HCT116 (cell line): ENCODE measurements at regions not wholly inside any gene's neighbourhood (a gene's known extent, or its start where the extent isn't known, plus 50 kb on each side); places are given as distances from the start of the nearest gene placed in this dataset.

Experiments used
- ATAC-seq: fragments of 200-7000 bp; cut with Tn5 transposase; 2 replicates; pipeline ENCODE4 v1.9.1; 2020; ENCODE audit warnings: mild to moderate bottlenecking, moderate library complexity
- BruUV-seq: library from RNA; stranded (reverse); fragments of 400-500 nt; replicated peaks from 2 replicates; lab custom pipeline; 2021; lab: Mats Ljungman, UMichigan
- CTCF ChIA-PET: fragments of 300-600 bp; sonication (Branson Sonifier 250); formaldehyde crosslinking; loops from one replicate; lab custom pipeline; 2021; ENCODE audit warnings: antibody characterized with exemption; lab: Charles Lee
- POLR2A ChIA-PET: fragments of 300-600, 350-600 bp; sonication (Branson Sonifier 250); formaldehyde crosslinking; loops from one replicate; lab custom pipeline; 2021; ENCODE audit warnings: antibody characterized with exemption; lab: Charles Lee
- RAD21 ChIA-PET, 2 experiments: fragments of 300-600 bp; sonication (Branson Sonifier 250); formaldehyde crosslinking; loops; one replicate each; lab custom pipeline; 2023; ENCODE audit warnings: low total read pairs in 2 of 2; ENCODE audit not compliant: uncharacterized antibody in 2 of 2, unreplicated experiment in 2 of 2, low non-redundant PET in 1 of 2; lab: Charles Lee
- DNase-seq: peaks from one replicate; pipeline ENCODE4 v3.0.0-alpha.2; 2010; ENCODE audit warnings: low read depth, low spot score
- H2AFZ ChIP-seq: fragments of 200-600 bp; shearing (Covaris generic), sonication (generic); 2 replicates; pipeline ENCODE4 v1.6.1; 2017; ENCODE audit warnings: low read depth, mixed run types, mixed read lengths, antibody characterized with exemption, low read length; ENCODE audit not compliant: poor library complexity, severe bottlenecking
- H3K27ac ChIP-seq: 2 replicates; pipeline ENCODE4 v1.5.1; 2012; ENCODE audit warnings: low read depth, low read length
- H3K27me3 ChIP-seq: fragments of 200-600 bp; sonication (generic); 2 replicates; pipeline ENCODE4 v1.6.1; 2016; ENCODE audit warnings: mixed run types, low read length, mixed read lengths; ENCODE audit not compliant: insufficient read depth
- H3K36me3 ChIP-seq, 2 experiments: fragments of 200-500 bp in 1 of 2; fragments of 200-600 bp in 1 of 2; sonication (Bioruptor generic) in 1 of 2; sonication (generic) in 1 of 2; 2 replicates each; pipeline versions ENCODE4 v1.5.1 to v1.6.1; 2014 to 2016; ENCODE audit warnings: low read length in 2 of 2, inconsistent platforms in 1 of 2, mixed read lengths in 1 of 2, mixed run types in 1 of 2; ENCODE audit not compliant: insufficient read depth in 2 of 2, control insufficient read depth in 1 of 2
- H3K4me1 ChIP-seq, 2 experiments: fragments of 200-600 bp in 1 of 2; sonication (generic) in 1 of 2; 2 replicates each; pipeline versions ENCODE4 v1.5.1 to v1.6.1; 2012 to 2017; ENCODE audit warnings: low read length in 2 of 2, inconsistent platforms in 1 of 2, mild to moderate bottlenecking in 1 of 2, mixed read lengths in 1 of 2, mixed run types in 1 of 2, moderate library complexity in 1 of 2; ENCODE audit not compliant: insufficient read depth in 2 of 2, control insufficient read depth in 1 of 2
- H3K4me2 ChIP-seq: fragments of 200-600 bp; sonication (generic); 2 replicates; pipeline ENCODE4 v1.6.1; 2017; ENCODE audit warnings: mixed run types, low read length, mixed read lengths
- H3K4me3 ChIP-seq, 2 experiments: fragments of 200-600 bp in 1 of 2; sonication (generic) in 1 of 2; replicated peaks in 1 of 2; 2 replicates each; pipeline ENCODE4 v1.5.1; 2011 to 2016; ENCODE audit warnings: low read length in 2 of 2, control low read depth in 1 of 2, low read depth in 1 of 2, mild to moderate bottlenecking in 1 of 2, mixed read lengths in 1 of 2, mixed run types in 1 of 2
- H3K79me2 ChIP-seq: fragments of 200-600 bp; sonication (generic); 2 replicates; pipeline ENCODE4 v1.6.1; 2017; ENCODE audit warnings: mild to moderate bottlenecking, mixed run types, low read length, moderate library complexity, mixed read lengths; ENCODE audit not compliant: insufficient read depth
- H3K9ac ChIP-seq: fragments of 200-600 bp; sonication (generic); 2 replicates; pipeline ENCODE4 v1.6.1; 2016; ENCODE audit warnings: low read length, mixed read lengths
- H3K9me2 ChIP-seq: fragments of 200-600 bp; sonication (generic), shearing (Covaris generic); 2 replicates; pipeline ENCODE4 v1.6.1; 2017; ENCODE audit warnings: mixed run types, mild to moderate bottlenecking, moderate library complexity; ENCODE audit not compliant: insufficient read depth
- H3K9me3 ChIP-seq, 2 experiments: fragments of 200-500 bp in 1 of 2; fragments of 200-600 bp in 1 of 2; sonication (Bioruptor generic) in 1 of 2; sonication (generic) in 1 of 2; 2 replicates each; pipeline ENCODE4 v1.6.1; 2014 to 2017; ENCODE audit warnings: low read length in 2 of 2, mixed read lengths in 2 of 2, inconsistent platforms in 1 of 2, low read depth in 1 of 2, mild to moderate bottlenecking in 1 of 2, mixed run types in 1 of 2, moderate library complexity in 1 of 2; ENCODE audit not compliant: control insufficient read depth in 1 of 2, insufficient read depth in 1 of 2
- H4K20me1 ChIP-seq: fragments of 200-600 bp; sonication (generic), shearing (Covaris generic); 2 replicates; pipeline ENCODE4 v1.6.1; 2017; ENCODE audit warnings: mixed run types, mild to moderate bottlenecking, moderate library complexity; ENCODE audit not compliant: insufficient read depth
- ATF3 ChIP-seq: IDR thresholded peaks from 2 replicates; pipeline ENCODE4 v1.6.1; 2012
- CBX3 ChIP-seq: IDR thresholded peaks from 2 replicates; pipeline ENCODE4 v1.6.1; 2012; ENCODE audit warnings: low read depth
- CEBPB ChIP-seq: IDR thresholded peaks from 2 replicates; pipeline ENCODE4 v1.6.1; 2012; ENCODE audit warnings: low read depth
- EGR1 ChIP-seq: IDR thresholded peaks from 2 replicates; pipeline ENCODE4 v1.6.1; 2012; ENCODE audit warnings: low read depth
- ELF1 ChIP-seq: IDR thresholded peaks from 2 replicates; pipeline ENCODE4 v1.6.1; 2012; ENCODE audit warnings: low read depth, borderline replicate concordance
- EZH2phosphoT487 ChIP-seq: fragments of 200-600 bp; IDR thresholded peaks from 2 replicates; pipeline ENCODE4 v1.6.1; 2018; ENCODE audit warnings: antibody characterized with exemption, borderline replicate concordance
- FOSL1 ChIP-seq: IDR thresholded peaks from 2 replicates; pipeline ENCODE4 v1.6.1; 2012; ENCODE audit warnings: low read depth
- JUND ChIP-seq: IDR thresholded peaks from 2 replicates; pipeline ENCODE4 v1.6.1; 2012
- POLR2A ChIP-seq: IDR thresholded peaks from 2 replicates; pipeline ENCODE4 v1.7.0; 2011; ENCODE audit warnings: borderline replicate concordance; ENCODE audit not compliant: insufficient read depth, insufficient read length; ENCODE audit errors: extremely low read depth
- POLR2AphosphoS5 ChIP-seq: IDR thresholded peaks from 2 replicates; pipeline ENCODE4 v1.6.1; 2011; ENCODE audit warnings: mild to moderate bottlenecking, low read depth, low read length, moderate library complexity
- REST ChIP-seq: IDR thresholded peaks from 2 replicates; pipeline ENCODE4 v1.6.1; 2012; ENCODE audit warnings: low read depth
- SIN3A ChIP-seq: IDR thresholded peaks from 2 replicates; pipeline ENCODE4 v1.6.1; 2012; ENCODE audit warnings: low read depth
- SP1 ChIP-seq: IDR thresholded peaks from 2 replicates; pipeline ENCODE4 v1.6.1; 2012; ENCODE audit warnings: low read depth
- SRF ChIP-seq: IDR thresholded peaks from 2 replicates; pipeline ENCODE4 v1.6.1; 2012; ENCODE audit warnings: low read depth
- YY1 ChIP-seq: IDR thresholded peaks from 2 replicates; pipeline ENCODE4 v1.6.1; 2011; ENCODE audit warnings: low read length, low read depth, moderate library complexity, mild to moderate bottlenecking; ENCODE audit not compliant: insufficient replicate concordance; ENCODE audit errors: extremely low read depth
- intact Hi-C: fragments of 100-400 bp; cut with micrococcal nuclease; formaldehyde crosslinking; loops from 2 replicates; pipeline ENCODE4 v1.10.0; 2022

GRCh38 chr14:87838931-87839330, 154.1 kb downstream of the GALC start:
- no peaks in the 10 kb centered on the region for H3K79me2 ChIP-seq
- H3K27ac ChIP-seq, result no peak overlapping the region
- RAD21 ChIA-PET, result no interaction called here
- ATAC-seq (no peak), DNase-seq (no peak)
- CTCF ChIA-PET, result no interaction called here
- no TSS peak for BruUV-seq
- TF ChIP-seq EGR1 (no peak), POLR2AphosphoS5 (no peak), SP1 (no peak), CBX3 (no peak)
- peaks cover 7 to 21% of the 10 kb centered on the region in 2 experiments; a peak in 2 of 4 replicates for H3K9me3 ChIP-seq
- no peak overlapping the region for H3K4me2 ChIP-seq
- H2AFZ ChIP-seq, result no peak overlapping the region
- no peaks in the 10 kb centered on the region for H4K20me1 ChIP-seq
- no peaks in the 10 kb centered on the region for H3K36me3 ChIP-seq
- no peaks in the 10 kb centered on the region for H3K27me3 ChIP-seq
- POLR2A ChIA-PET, result no interaction called here
- no peak overlapping the region for H3K9ac ChIP-seq
- H3K9me2 ChIP-seq, result no peaks in the 10 kb centered on the region
- H3K4me1 ChIP-seq, result no peaks in the 10 kb centered on the region
- no peak overlapping the region for H3K4me3 ChIP-seq
- intact Hi-C loops, result no loop called here

GRCh38 chr14:87837296-87837695, 155.7 kb downstream of the GALC start:
- H3K9ac ChIP-seq, result no peak overlapping the region
- RAD21 ChIA-PET, result no interaction called here
- no peaks in the 10 kb centered on the region for H3K79me2 ChIP-seq
- intact Hi-C loops, result no loop called here
- H3K9me3 ChIP-seq, result peaks cover 7 to 33% of the 10 kb centered on the region in 2 experiments; a peak in 2 of 4 replicates
- TF ChIP-seq EGR1 (no peak), ELF1 (no peak), ATF3 (no peak), SP1 (no peak), SIN3A (no peak), POLR2AphosphoS5 (no peak), JUND (no peak), POLR2A (no peak), FOSL1 (no peak), CEBPB (no peak), REST (no peak), YY1 (no peak), SRF (no peak), EZH2phosphoT487 (no peak)
- H3K4me1 ChIP-seq, result no peaks in the 10 kb centered on the region
- no peaks in the 10 kb centered on the region for H4K20me1 ChIP-seq
- no peak overlapping the region for H3K4me3 ChIP-seq
- no peak overlapping the region for H3K27ac ChIP-seq
- DNase-seq (no peak), ATAC-seq (no peak)
- H2AFZ ChIP-seq, result no peak overlapping the region
- BruUV-seq, result no TSS peak
- no peaks in the 10 kb centered on the region for H3K36me3 ChIP-seq
- no peak overlapping the region for H3K4me2 ChIP-seq
- POLR2A ChIA-PET, result no interaction called here
- no peaks in the 10 kb centered on the region for H3K27me3 ChIP-seq
- CTCF ChIA-PET, result no interaction called here
- H3K9me2 ChIP-seq, result no peaks in the 10 kb centered on the region
